Left lung (tissue), 4 donors: ENCODE measurements at regions not wholly inside any gene's neighbourhood (a gene's known extent, or its start where the extent isn't known, plus 50 kb on each side); places are given as distances from the start of the nearest gene placed in this dataset.
A peak's percentile ranks its signal among the peaks of the same experiment; 100 is the strongest.

ENCODE experiments used
- ATAC-seq: fragments of 200-7000 bp; cut with Tn5 transposase; one replicate; pipeline ENCODE4 v1.9.1; 2020; ENCODE audit warnings: moderate library complexity
- DNase-seq, 4 donors: peaks; one replicate each; pipeline ENCODE4 v3.0.0-alpha.2; 2013 to 2020
- H3K27ac ChIP-seq, 2 donors: fragments of 200-600 bp; sonication (generic) in 1 of 2; one replicate each; pipeline versions ENCODE4 v1.5.0 to v1.8.0; 2020 to 2021
- H3K27me3 ChIP-seq, 2 donors: fragments of 200-600 bp; sonication (generic) in 1 of 2; one replicate each; pipeline versions ENCODE4 v1.5.0 to v1.8.0; 2020 to 2021
- H3K36me3 ChIP-seq, 2 donors: fragments of 200-600 bp; sonication (generic) in 1 of 2; one replicate each; pipeline versions ENCODE4 v1.5.0 to v1.8.0; 2020 to 2021
- H3K4me1 ChIP-seq, 2 donors: fragments of 200-600 bp; one replicate each; pipeline ENCODE4 v1.8.0; 2021
- H3K4me3 ChIP-seq, 2 donors: fragments of 200-600 bp; sonication (generic) in 1 of 2; one replicate each; pipeline versions ENCODE4 v1.5.0 to v1.8.0; 2020 to 2021; ENCODE audit warnings: mild to moderate bottlenecking in 1 of 2
- H3K9me3 ChIP-seq, 2 donors: fragments of 200-600 bp; sonication (generic) in 1 of 2; one replicate each; pipeline versions ENCODE4 v1.5.0 to v1.8.0; 2020 to 2021
- CTCF ChIP-seq, 2 donors: fragments of 200-600 bp; sonication (generic) in 1 of 2; IDR thresholded peaks; one replicate each; pipeline versions ENCODE4 v1.5.0 to v1.8.0; 2021; ENCODE audit warnings: antibody characterized with exemption in 2 of 2
- intact Hi-C, 2 donors: fragments of 100-400 bp; cut with DNase I; formaldehyde crosslinking; loops; one replicate each; pipeline versions ENCODE4 v1.11.2 to v1.14.2; 2022
- donor health status: DM: no; HTN: yes; CAD: no.
- donor health status: DM: no; HTN: no; CAD: no.

GRCh38 chr4:152099981-152100378 is 339.2 kb upstream of the GATB start:
- H3K4me1 ChIP-seq, result peaks cover 0 to 7% of the 10 kb centered on the region in 2 donors
- no peak overlapping the region for H3K4me3 ChIP-seq
- ATAC-seq (no peak), DNase-seq (no peak)
- peak overlapping the region in 1 of 2 donors; percentile 30 for H3K27ac ChIP-seq
- no peaks in the 10 kb centered on the region for H3K27me3 ChIP-seq
- H3K36me3 ChIP-seq, result no peaks in the 10 kb centered on the region
- intact Hi-C loops, result no loop called here
- TF ChIP-seq CTCF (IDR thresholded peaks at IDR 0.05), result no peak
- H3K9me3 ChIP-seq, result no peaks in the 10 kb centered on the region

GRCh38 chr4:152099555-152099954 is 338.7 kb upstream of the GATB start:
- Histone ChIP-seq H3K36me3 (no peaks in the 10 kb centered on the region), H3K4me3 (no peak overlapping the region), H3K27ac (peak overlapping the region in 1 of 2 donors; percentile 30), H3K9me3 (no peaks in the 10 kb centered on the region), H3K27me3 (no peaks in the 10 kb centered on the region), H3K4me1 (peaks cover 0 to 7% of the 10 kb centered on the region in 2 donors)
- no peak for TF ChIP-seq CTCF (IDR thresholded peaks at IDR 0.05)
- intact Hi-C loops, result no loop called here
- DNase-seq (no peak), ATAC-seq (no peak)

GRCh38 chr4:152099061-152099425 is 338.2 kb upstream of the GATB start:
- Histone ChIP-seq H3K4me1 (peaks cover 0 to 7% of the 10 kb centered on the region in 2 donors), H3K27me3 (no peaks in the 10 kb centered on the region), H3K27ac (no peak overlapping the region), H3K4me3 (no peak overlapping the region), H3K9me3 (no peaks in the 10 kb centered on the region), H3K36me3 (no peaks in the 10 kb centered on the region)
- TF ChIP-seq CTCF (IDR thresholded peaks at IDR 0.05), result no peak
- ATAC-seq, result no peak
- intact Hi-C loops, result no loop called here
- DNase-seq, result no peak

GRCh38 chr4:152098365-152099060 is 337.7 kb upstream of the GATB start:
- ATAC-seq (no peak), DNase-seq (no peak)
- H3K36me3 ChIP-seq, result no peaks in the 10 kb centered on the region
- no peak for TF ChIP-seq CTCF (IDR thresholded peaks at IDR 0.05)
- peaks cover 0 to 7% of the 10 kb centered on the region in 2 donors for H3K4me1 ChIP-seq
- no peak overlapping the region for H3K27ac ChIP-seq
- intact Hi-C loops, result no loop called here
- H3K27me3 ChIP-seq, result no peaks in the 10 kb centered on the region
- no peak overlapping the region for H3K4me3 ChIP-seq
- H3K9me3 ChIP-seq, result no peaks in the 10 kb centered on the region

GRCh38 chr4:152097371-152097770 is 336.6 kb upstream of the GATB start:
- no peak overlapping the region for H3K27ac ChIP-seq
- no peaks in the 10 kb centered on the region for H3K27me3 ChIP-seq
- H3K36me3 ChIP-seq, result no peaks in the 10 kb centered on the region
- TF ChIP-seq CTCF (IDR thresholded peaks at IDR 0.05), result no peak
- H3K4me1 ChIP-seq, result peaks cover 0 to 7% of the 10 kb centered on the region in 2 donors
- intact Hi-C loops, result no loop called here
- ATAC-seq (no peak), DNase-seq (no peak)
- no peaks in the 10 kb centered on the region for H3K9me3 ChIP-seq
- no peak overlapping the region for H3K4me3 ChIP-seq
